C4-2B (cell line): ENCODE measurements at regions not wholly inside any gene's neighbourhood (a gene's known extent, or its start where the extent isn't known, plus 50 kb on each side); places are given as distances from the start of the nearest gene placed in this dataset.

ENCODE experiments used
- CTCF ChIP-seq: fragments of 450-650 bp; conservative IDR thresholded peaks from 2 replicates; pipeline ENCODE4 v1.5.1; 2017; ENCODE audit warnings: mild to moderate bottlenecking
- ZFX ChIP-seq: fragments of 450-650 bp; IDR thresholded peaks from 2 replicates; pipeline ENCODE4 v1.6.1; 2017

GRCh38 chr2:67066782-67067181 is 330.4 kb upstream of the ETAA1 start:
- no peak for TF ChIP-seq CTCF
- TF ChIP-seq ZFX, result no peak
